ENCODE measurements at regions not wholly inside any gene's neighbourhood (a gene's known extent, or its start where the extent isn't known, plus 50 kb on each side); places are given as distances from the start of the nearest gene placed in this dataset.

DNA sequence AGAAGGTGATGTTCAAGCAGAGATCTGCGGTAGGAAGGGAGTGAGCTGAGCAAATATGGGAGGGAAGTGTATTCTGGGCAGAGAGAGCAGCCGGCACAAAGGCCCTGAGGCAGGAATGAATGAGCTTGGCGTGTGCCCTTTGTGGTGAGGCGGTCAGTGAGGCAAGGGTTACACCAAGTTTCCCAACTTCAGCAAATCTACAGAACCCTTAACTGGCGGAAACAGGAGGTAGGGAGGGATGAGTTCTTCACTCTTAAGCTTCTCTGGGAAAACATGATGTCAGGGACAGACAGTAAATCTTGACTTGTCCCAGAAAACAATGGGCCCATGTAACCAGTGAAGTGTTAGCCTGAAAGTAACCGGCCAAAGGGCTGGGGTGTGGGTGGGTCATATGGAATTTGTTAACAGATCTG is 97.1 kb upstream of the PTPN1 start:
- Mint-ChIP-seq H3K9me3 (no peaks in the 10 kb centered on the region), H3K27ac (no peak overlapping the region), H3K27me3 (ENCODE audit: low read depth) (peaks cover 19% of the 10 kb centered on the region), H3K36me3 (ENCODE audit: low read depth) (no peaks in the 10 kb centered on the region), H3K4me3 (no peak overlapping the region), H3K4me1 (ENCODE audit: low read depth) (no peaks in the 10 kb centered on the region)

DNA sequence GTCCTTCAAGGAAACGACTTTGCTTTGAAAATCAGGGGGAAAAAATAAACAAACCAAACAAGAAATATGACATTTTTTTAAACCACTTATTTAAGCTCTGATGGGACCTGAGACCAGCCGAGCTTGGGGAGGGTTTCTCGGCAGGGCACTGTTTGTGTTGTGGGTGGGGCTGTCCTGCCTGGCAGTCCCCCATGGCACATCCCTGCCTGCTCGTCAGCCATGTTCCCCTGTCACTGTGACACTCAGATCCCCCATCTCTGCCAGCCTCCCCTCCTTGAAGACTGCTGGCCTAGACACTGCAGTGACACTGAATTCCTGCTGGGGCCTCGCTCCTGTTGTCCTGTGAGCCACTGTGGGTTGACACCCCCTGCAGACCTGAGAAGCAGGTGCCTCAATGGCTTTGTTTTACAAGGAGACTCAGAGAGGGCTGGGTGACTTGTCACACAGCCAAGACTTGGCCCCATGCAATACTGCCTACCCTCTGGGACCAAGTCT is 95.1 kb upstream of the PTPN1 start:
- H3K9me3 Mint-ChIP-seq = no peaks in the 10 kb centered on the region

DNA sequence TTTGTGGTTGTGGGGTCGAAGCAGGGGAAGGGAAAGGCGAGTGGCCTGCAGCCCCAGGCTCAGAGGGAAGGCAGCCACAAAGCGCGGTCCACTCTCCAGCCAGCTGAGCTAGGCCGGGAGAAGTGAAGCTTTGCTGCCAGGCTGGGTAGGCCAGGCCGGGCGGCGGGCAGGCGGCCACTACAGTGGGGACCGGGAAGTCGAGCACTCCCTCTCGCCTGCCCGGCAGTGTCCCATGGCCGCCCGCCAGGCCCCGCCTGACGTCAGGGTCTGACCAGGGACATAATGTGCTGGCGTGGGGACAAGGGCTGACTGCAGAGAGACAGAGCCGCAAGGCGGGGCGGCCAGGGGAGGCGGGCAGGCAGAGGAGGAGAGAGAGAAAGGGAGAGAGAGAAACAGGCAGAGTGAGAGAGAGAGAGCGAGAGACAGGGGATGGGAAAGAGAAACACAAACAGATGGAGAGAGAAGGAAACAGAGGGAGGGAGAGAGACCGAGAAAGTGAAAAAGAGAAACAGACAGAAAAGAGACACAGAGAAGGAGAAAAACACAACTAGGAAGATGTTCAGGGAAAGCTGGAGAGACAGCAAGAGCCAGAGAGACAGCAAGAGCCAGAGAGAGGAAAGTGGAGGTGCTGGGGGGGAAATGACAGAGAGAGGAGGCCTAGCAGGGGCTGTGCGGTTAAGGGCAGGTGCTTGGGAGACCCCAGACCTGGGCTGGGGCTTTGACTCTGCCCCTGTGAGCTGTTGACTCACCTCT is 94.5 kb upstream of the PTPN1 start:
- no peak overlapping the region for H3K27ac Mint-ChIP-seq
- H3K4me3 Mint-ChIP-seq = no peak overlapping the region
- no peaks in the 10 kb centered on the region for H3K36me3 Mint-ChIP-seq (ENCODE audit: low read depth)

More for the DNA sequence above, 95.1 kb upstream of the PTPN1 start:
- H3K27me3 Mint-ChIP-seq (ENCODE audit: low read depth) = peaks cover 9% of the 10 kb centered on the region
- no peaks in the 10 kb centered on the region for H3K36me3 Mint-ChIP-seq (ENCODE audit: low read depth)
- no peak overlapping the region for H3K4me3 Mint-ChIP-seq
- no peak overlapping the region for H3K27ac Mint-ChIP-seq
- H3K4me1 Mint-ChIP-seq (ENCODE audit: low read depth) = no peaks in the 10 kb centered on the region

DNA sequence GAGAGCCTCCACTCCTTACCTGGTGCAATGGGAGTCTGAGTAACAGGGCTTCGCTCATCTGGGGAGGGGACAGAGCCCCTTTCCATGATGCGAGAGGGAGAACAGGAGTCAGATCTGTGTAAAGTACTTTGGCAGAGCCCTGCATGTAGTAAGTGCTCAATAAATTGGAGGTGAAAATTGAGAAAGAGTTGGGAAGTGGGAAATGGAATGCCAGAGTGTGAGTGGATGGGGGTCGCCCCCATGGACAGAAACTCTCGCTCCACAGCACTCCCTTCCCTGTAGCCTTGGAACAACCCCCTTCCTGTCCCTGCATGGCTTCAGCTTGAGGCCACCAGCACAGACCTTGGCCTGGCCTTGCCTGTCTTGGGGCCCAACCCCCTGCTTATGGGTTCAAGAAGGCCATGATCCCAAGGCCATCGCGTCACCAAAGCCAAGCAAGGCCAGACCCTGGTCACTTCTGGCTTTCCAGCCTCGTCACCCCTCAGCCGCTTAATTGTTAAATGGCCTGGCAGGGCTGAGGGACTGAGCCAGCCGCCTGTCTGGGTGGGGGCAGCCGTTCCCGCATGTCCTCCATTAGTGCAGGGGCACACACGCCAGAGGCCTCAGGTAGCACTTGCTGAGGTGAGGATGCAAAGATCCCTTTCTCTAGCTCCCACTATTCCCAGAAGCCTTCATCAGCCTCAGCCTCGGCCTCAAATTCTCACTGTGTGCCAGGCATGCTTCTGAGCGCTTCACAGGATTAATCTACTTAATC is 93.7 kb upstream of the PTPN1 start:
- no peak overlapping the region for H3K4me3 Mint-ChIP-seq
- no peaks in the 10 kb centered on the region for H3K9me3 Mint-ChIP-seq
- H3K27ac Mint-ChIP-seq = no peak overlapping the region
- H3K4me1 Mint-ChIP-seq (ENCODE audit: low read depth) = no peaks in the 10 kb centered on the region
- H3K27me3 Mint-ChIP-seq (ENCODE audit: low read depth) = peaks cover 5% of the 10 kb centered on the region
- no peaks in the 10 kb centered on the region for H3K36me3 Mint-ChIP-seq (ENCODE audit: low read depth)

More for the DNA sequence above, 94.5 kb upstream of the PTPN1 start:
- Mint-ChIP-seq H3K4me1 (ENCODE audit: low read depth) (no peaks in the 10 kb centered on the region), H3K9me3 (no peaks in the 10 kb centered on the region), H3K27me3 (ENCODE audit: low read depth) (peaks cover 7% of the 10 kb centered on the region)

DNA sequence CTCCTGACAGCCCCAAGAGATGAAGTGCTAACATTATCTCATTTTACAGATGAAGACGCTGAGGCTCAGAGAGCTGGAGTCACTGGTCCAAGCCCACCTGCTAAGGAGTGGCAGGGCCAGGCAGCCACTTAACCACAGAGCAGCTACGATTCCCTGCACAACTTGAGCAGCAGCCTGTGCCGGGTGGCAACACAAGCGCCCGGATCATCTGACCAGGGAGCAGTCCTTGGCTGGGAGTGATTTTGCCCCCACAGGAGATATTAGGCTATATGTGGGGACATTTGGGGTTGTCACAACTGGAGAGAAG is 93.2 kb upstream of the PTPN1 start:
- H3K36me3 Mint-ChIP-seq (ENCODE audit: low read depth) = no peaks in the 10 kb centered on the region

DNA sequence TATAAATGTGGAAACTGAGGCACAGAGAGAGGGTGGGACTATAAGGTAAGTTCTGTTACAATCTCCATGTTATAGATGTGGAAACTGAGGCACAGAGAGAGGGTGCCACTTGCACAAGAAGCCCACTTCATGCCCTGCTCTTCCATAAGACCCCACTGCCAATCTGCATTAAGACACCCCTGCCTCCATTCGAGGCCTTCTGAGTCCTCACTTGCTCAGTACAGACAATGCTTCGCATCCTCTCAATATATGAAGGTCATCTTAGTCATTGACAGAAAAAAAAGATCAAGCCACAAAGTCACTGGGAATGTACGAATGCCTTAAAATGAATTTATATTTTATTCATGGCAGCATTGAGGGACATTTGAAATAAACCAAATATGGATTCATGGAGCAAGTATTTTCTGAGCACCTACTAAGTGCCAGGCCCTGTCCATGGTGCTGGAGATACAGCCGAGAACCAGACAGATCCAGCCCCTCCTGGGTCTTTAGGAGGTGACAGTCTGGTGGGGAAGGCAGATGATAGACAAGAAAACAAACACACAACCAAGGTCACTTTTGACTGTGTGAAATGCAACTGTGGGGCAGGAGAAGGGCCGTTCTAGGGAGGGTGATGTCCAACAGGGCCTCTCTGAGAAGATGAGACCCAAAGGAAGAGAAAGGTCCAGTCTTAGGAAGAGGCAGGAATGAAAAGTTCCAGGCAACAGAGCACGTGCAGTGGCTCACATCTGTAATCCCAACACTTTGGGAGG is 92.5 kb upstream of the PTPN1 start:
- H3K27ac Mint-ChIP-seq = no peak overlapping the region
- peaks cover 5% of the 10 kb centered on the region for H3K27me3 Mint-ChIP-seq (ENCODE audit: low read depth)
- H3K4me1 Mint-ChIP-seq (ENCODE audit: low read depth) = no peaks in the 10 kb centered on the region

More for the DNA sequence above, 93.2 kb upstream of the PTPN1 start:
- Mint-ChIP-seq H3K4me3 (no peak overlapping the region), H3K9me3 (no peaks in the 10 kb centered on the region), H3K27me3 (ENCODE audit: low read depth) (peaks cover under 1% of the 10 kb centered on the region), H3K27ac (no peak overlapping the region), H3K4me1 (ENCODE audit: low read depth) (no peaks in the 10 kb centered on the region)

DNA sequence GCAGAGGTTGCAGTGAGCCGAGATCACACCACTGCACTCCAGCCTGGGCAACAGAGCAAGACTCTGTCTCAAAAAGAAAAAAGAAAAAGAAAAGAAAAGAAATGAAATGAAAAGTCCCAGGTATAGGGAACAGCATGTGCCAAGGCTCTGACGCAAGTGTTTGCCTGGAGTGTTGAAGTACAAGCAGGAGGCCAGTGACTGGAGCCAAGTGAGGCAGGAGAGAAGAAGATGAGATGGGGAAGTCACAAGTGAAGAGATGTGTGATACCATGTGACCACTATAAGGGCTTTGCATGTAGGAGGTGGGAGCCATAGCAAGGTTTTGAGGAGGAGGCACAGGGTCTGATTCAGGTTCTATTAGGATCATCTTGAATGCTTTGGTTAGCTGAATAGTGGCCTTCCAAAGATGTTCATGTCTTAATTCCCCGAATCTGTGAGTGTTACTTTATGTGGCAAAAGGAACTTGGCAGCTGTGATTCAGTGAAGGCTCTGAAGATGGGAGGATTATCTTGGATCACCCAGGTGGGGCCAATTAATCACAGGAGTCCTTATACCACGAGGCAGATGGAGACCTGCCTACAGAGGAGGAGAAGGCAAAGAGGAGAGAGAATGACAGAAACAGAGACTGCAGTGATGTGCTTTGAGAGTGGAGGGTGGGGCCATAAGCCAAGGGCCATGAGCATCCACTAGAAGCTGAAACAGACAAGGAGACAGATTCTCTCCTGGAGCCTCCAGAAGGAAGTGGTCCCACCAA is 91.1 kb upstream of the PTPN1 start:
- Mint-ChIP-seq H3K27me3 (ENCODE audit: low read depth) (peaks cover 6% of the 10 kb centered on the region), H3K36me3 (ENCODE audit: low read depth) (no peaks in the 10 kb centered on the region), H3K9me3 (no peaks in the 10 kb centered on the region), H3K4me3 (no peak overlapping the region), H3K4me1 (ENCODE audit: low read depth) (no peaks in the 10 kb centered on the region), H3K27ac (no peak overlapping the region)

More for the DNA sequence above, 92.5 kb upstream of the PTPN1 start:
- Mint-ChIP-seq H3K9me3 (no peaks in the 10 kb centered on the region), H3K36me3 (ENCODE audit: low read depth) (no peaks in the 10 kb centered on the region), H3K4me3 (no peak overlapping the region)

DNA sequence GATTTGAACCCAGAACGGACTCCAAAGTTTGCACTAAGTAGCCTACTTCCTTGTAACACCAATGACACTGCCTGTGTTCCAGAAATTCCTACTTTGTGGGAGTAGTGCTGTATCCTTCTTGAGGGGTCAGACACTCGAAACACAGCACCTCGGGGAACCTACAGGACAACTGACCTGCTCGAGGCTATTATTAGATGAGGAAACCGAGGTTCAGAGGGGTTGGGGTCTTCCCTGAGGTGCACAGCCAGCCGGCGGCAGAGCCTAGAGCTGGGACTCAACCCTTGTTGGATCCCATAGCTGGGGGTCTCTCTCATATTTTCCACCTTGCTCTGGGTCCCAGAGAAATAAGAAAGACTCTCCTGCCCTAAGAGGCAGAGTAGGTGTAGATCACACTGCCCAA is 89.8 kb upstream of the PTPN1 start:
- peaks cover 11% of the 10 kb centered on the region for H3K27me3 Mint-ChIP-seq (ENCODE audit: low read depth)
- no peak overlapping the region for H3K4me3 Mint-ChIP-seq
- H3K4me1 Mint-ChIP-seq (ENCODE audit: low read depth) = no peaks in the 10 kb centered on the region
- H3K27ac Mint-ChIP-seq = no peak overlapping the region
- H3K9me3 Mint-ChIP-seq = no peaks in the 10 kb centered on the region
- no peaks in the 10 kb centered on the region for H3K36me3 Mint-ChIP-seq (ENCODE audit: low read depth)

DNA sequence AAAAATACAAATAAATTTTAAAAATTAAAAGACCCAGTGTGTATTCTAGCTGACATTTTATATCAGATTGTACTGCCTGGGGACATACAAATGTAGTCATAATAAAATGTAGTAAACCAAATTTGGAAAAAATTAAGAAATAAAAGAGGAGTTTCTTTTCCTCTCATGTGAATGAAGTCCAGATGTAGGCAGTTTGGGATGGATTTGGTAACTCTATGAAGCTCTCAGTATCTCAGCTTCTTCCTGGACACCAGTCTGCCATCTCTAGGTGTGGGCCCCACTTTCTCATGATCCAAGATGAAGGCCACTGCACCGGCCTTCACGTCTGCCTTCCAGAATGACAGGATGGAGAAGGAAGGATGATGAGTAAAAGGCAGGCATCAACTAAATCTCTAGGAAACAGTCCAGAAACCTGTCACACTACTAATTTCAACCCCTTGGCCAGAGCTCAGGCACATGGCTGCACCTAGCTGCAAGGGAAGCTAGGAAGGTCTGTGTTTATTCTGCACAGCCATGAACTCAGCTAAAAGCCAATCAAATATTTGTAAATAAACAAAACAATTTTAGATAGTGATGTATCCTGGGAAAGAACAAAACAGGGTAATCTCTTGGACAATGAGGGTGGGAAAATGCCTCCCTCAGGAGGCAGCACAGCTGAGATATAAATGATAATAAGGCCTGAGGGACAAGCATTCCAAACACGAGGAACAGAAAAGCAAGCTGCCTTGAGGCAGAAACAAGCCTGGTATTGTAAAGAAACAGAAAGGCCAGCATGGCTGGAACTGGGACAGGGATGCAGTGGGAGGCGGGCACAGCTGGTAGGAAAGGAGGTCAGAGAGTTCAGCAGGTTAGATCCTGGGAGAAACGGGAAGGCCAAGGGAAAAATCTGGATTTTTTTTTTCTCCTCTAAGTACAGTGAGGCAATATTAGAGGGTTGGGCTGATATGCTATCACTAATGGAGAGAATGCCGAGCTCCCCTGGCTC is 88.5 kb upstream of the PTPN1 start:
- no peak overlapping the region for H3K27ac Mint-ChIP-seq
- no peak overlapping the region for H3K4me3 Mint-ChIP-seq
- H3K9me3 Mint-ChIP-seq = no peaks in the 10 kb centered on the region
- H3K4me1 Mint-ChIP-seq (ENCODE audit: low read depth) = no peaks in the 10 kb centered on the region
- H3K36me3 Mint-ChIP-seq (ENCODE audit: low read depth) = no peaks in the 10 kb centered on the region
- H3K27me3 Mint-ChIP-seq (ENCODE audit: low read depth) = peaks cover 11% of the 10 kb centered on the region

DNA sequence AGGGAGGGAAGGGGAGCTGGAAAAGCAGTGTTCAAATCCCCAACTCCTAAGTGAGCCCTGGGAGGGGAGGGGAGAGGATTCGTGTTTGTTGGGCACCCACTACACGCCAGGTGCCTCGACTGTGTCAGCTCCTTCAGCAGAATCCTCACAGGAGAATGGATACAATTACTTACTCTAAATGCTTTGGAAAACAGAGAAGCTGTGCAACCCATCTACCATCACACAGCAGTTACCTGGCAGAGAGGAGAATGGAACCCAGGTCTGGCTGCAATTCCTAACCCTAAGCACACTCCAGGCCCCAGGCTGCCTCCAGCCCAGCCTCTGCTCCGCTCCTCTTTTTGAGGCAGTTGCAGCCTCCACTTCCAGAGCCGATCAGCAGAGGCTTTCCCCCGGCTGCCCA is 86.4 kb upstream of the PTPN1 start:
- H3K36me3 Mint-ChIP-seq (ENCODE audit: low read depth) = no peaks in the 10 kb centered on the region
- H3K4me1 Mint-ChIP-seq (ENCODE audit: low read depth) = peaks cover 2% of the 10 kb centered on the region
- H3K27me3 Mint-ChIP-seq (ENCODE audit: low read depth) = peaks cover 21% of the 10 kb centered on the region
- no peak overlapping the region for H3K4me3 Mint-ChIP-seq
- H3K9me3 Mint-ChIP-seq = no peaks in the 10 kb centered on the region
- no peak overlapping the region for H3K27ac Mint-ChIP-seq

DNA sequence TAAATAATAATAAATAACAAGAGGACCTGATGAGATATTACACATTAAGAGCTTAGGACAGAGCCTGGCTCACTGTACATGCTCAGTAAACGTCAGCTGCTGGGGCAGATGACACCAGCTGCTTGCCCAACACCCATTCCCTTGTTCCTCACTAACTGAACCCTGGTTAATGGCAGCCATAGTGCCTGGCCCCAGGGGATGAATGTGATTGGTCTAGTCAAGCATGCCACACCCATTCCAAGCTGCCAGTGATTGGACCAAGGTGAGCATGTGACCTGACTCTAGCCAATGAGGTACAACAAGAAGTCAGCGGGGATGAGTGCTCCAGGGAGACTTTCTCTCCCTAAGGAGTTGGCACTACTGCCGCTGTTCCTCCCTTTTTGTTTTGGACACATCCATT is 85.1 kb upstream of the PTPN1 start:
- Mint-ChIP-seq H3K9me3 (no peaks in the 10 kb centered on the region), H3K4me1 (ENCODE audit: low read depth) (peaks cover 2% of the 10 kb centered on the region), H3K27ac (no peak overlapping the region), H3K36me3 (ENCODE audit: low read depth) (no peaks in the 10 kb centered on the region), H3K4me3 (no peak overlapping the region), H3K27me3 (ENCODE audit: low read depth) (peaks cover 21% of the 10 kb centered on the region)

DNA sequence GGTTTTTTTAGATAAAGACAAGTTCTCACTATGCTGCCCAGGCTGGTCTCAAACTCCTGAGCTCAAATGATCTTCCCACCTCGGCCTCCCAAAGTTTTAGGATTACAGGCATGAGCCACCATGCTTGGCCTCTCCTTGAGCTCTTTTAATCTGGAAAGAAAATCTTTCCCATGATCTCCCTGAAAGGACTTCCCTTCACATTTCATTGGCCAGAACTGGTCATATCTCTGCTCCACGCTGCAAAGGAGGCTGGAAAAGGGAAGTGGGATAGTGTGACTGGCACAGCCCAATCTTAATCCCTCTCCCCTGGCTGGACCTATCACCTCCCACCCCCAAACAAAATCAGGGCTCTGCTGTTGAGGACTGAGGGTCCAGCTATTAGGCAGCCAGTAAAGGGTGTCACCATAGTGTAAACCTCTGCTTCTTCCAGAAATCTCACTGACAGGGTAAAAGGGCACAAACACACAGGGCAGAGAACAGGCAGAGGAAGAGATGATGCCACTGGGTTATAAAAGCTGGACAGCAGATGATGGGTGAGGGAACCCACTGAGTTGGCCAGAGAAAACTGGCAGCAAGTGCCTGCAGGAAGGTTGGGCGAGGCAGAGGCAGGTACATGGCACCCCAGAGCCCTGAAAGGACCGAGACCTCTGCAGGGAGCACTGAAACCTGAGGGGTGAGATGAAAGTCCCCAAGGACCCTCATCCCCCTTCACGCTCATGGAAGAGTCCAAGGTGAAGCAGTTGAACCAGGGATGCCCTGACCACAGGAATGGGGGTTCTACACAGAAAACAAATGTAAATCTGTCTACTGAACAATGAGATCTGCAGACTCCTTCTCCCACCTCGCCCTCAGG is 83.1 kb upstream of the PTPN1 start:
- peak overlapping the region; percentile 38 for H3K27ac Mint-ChIP-seq
- H3K36me3 Mint-ChIP-seq (ENCODE audit: low read depth) = no peaks in the 10 kb centered on the region
- H3K4me1 Mint-ChIP-seq (ENCODE audit: low read depth) = peaks cover 2% of the 10 kb centered on the region
- H3K4me3 Mint-ChIP-seq = no peak overlapping the region
- H3K27me3 Mint-ChIP-seq (ENCODE audit: low read depth) = peaks cover 21% of the 10 kb centered on the region
- no peaks in the 10 kb centered on the region for H3K9me3 Mint-ChIP-seq

DNA sequence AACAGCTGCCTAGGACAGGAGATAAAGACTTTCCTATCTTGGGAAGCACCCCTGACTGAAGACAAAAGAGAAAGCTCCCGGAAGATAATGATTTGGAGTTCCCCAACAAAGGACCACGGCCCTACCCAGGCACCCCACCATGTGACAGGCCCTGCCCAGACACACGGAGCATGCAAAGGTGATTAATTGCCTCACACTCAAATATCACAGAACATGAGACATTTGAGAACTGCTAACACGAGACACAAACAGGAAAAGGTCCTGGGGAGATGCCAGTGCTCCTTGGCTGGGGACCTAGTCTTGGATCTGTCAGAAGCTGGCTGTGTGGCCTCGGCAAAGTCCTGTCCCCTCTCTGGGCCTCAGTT is 82.5 kb upstream of the PTPN1 start:
- Mint-ChIP-seq H3K9me3 (no peaks in the 10 kb centered on the region), H3K4me3 (no peak overlapping the region), H3K4me1 (ENCODE audit: low read depth) (peaks cover 2% of the 10 kb centered on the region), H3K27me3 (ENCODE audit: low read depth) (peaks cover 16% of the 10 kb centered on the region), H3K27ac (no peak overlapping the region), H3K36me3 (ENCODE audit: low read depth) (no peaks in the 10 kb centered on the region)
